Stomach (tissue), 4 donors: ENCODE measurements at regions not wholly inside any gene's neighbourhood (a gene's known extent, or its start where the extent isn't known, plus 50 kb on each side); places are given as distances from the start of the nearest gene placed in this dataset.

Source experiments
- POLR2A ChIP-seq, 4 donors: fragments of 450-650 bp; IDR thresholded peaks; one replicate each; pipeline ENCODE4 v1.6.1; 2016; ENCODE audit warnings: antibody characterized with exemption in 4 of 4, control low read depth in 2 of 4, mild to moderate bottlenecking in 1 of 4, moderate library complexity in 1 of 4
- POLR2AphosphoS5 ChIP-seq, 3 donors: sonication (generic); formaldehyde crosslinking; IDR thresholded peaks; one replicate each; pipeline ENCODE4 v1.6.1; 2016; ENCODE audit warnings: antibody characterized with exemption in 3 of 3
- TF ChIP-seq, protein P1 (sequence below), 7 experiments: fragments of 450-650 bp in 4 of 7; fragments of 200-600 bp in 3 of 7; sonication (generic) in 3 of 7; IDR thresholded peaks; one replicate each; pipeline ENCODE4 v1.5.1; 2016 to 2019; ENCODE audit warnings: antibody characterized with exemption in 7 of 7, control low read depth in 2 of 7, mild to moderate bottlenecking in 1 of 7

DNA sequence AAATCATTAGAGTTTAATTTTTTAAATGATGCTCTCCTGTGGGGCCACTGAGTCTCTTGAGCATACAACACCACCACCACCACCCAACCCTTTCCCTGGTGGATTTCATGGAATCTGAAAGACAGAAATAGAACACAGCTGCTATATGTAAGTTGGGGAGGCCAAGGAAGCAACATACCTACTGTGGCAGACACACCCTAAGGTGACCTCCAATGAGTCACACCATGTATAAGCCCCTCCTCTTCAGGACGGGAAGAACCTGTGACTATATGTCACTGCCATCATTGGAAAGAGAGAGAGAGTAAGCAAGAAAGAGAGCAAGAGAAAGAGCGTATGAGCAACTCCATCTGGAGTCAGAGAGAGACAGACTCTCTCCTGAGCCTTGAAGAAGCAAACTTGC is 172.4 kb upstream of the NFE2L3 start:
- TF ChIP-seq POLR2A (IDR thresholded peaks at IDR 0.05) (no peak), POLR2AphosphoS5 (IDR thresholded peaks at IDR 0.05) (no peak)
- TF ChIP-seq, protein P1, sequence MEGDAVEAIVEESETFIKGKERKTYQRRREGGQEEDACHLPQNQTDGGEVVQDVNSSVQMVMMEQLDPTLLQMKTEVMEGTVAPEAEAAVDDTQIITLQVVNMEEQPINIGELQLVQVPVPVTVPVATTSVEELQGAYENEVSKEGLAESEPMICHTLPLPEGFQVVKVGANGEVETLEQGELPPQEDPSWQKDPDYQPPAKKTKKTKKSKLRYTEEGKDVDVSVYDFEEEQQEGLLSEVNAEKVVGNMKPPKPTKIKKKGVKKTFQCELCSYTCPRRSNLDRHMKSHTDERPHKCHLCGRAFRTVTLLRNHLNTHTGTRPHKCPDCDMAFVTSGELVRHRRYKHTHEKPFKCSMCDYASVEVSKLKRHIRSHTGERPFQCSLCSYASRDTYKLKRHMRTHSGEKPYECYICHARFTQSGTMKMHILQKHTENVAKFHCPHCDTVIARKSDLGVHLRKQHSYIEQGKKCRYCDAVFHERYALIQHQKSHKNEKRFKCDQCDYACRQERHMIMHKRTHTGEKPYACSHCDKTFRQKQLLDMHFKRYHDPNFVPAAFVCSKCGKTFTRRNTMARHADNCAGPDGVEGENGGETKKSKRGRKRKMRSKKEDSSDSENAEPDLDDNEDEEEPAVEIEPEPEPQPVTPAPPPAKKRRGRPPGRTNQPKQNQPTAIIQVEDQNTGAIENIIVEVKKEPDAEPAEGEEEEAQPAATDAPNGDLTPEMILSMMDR (IDR thresholded peaks at IDR 0.05) = no peak
